GM21723 (cell line): ENCODE measurements at regions not wholly inside any gene's neighbourhood (a gene's known extent, or its start where the extent isn't known, plus 50 kb on each side); places are given as distances from the start of the nearest gene placed in this dataset.
A peak's percentile ranks its signal among the peaks of the same experiment; 100 is the strongest.
"Not testable (repeated sequence)": the region's sequence is repeated elsewhere in the genome, so short reads cannot be mapped to it uniquely, and the experiment has no call there.

Source experiments
- ATAC-seq: cut with Tn5 transposase; IDR thresholded peaks from one replicate; pipeline ENCODE4 v1.9.1; 2021; ENCODE audit warnings: mild to moderate bottlenecking, moderate library complexity; ENCODE audit not compliant: unreplicated experiment

GRCh38 chr5:102554082-102554481 lies 55.3 kb upstream of the SLCO6A1 start:
- no peak for ATAC-seq

- no peak for ATAC-seq
Measured at GRCh38 chr5:102554728-102555127, 55.9 kb upstream of the SLCO6A1 start.

- ATAC-seq, result peak; percentile 55
Measured at GRCh38 chr5:102561894-102562760, 63.3 kb upstream of the SLCO6A1 start.

GRCh38 chr5:102570747-102571146 lies 71.9 kb upstream of the SLCO6A1 start:
- no peak for ATAC-seq

- no peak for ATAC-seq
Measured at GRCh38 chr5:102578362-102578761, 79.6 kb upstream of the SLCO6A1 start.

GRCh38 chr5:102579379-102579778 lies 80.6 kb upstream of the SLCO6A1 start:
- ATAC-seq, result no peak

- ATAC-seq, result no peak
Measured at GRCh38 chr5:102581011-102581410, 82.2 kb upstream of the SLCO6A1 start.

GRCh38 chr5:102582696-102583095 lies 83.9 kb upstream of the SLCO6A1 start:
- no peak for ATAC-seq

- no peak for ATAC-seq
Measured at GRCh38 chr5:102583276-102584124, 84.7 kb upstream of the SLCO6A1 start.

- no peak for ATAC-seq
Measured at GRCh38 chr5:102589661-102590060, 90.9 kb upstream of the SLCO6A1 start.

GRCh38 chr5:102590467-102590866 lies 91.7 kb upstream of the SLCO6A1 start:
- no peak for ATAC-seq

- peak; percentile 40 for ATAC-seq
Measured at GRCh38 chr5:102591650-102592049, 92.8 kb upstream of the SLCO6A1 start.

GRCh38 chr5:102592586-102592985 lies 93.8 kb upstream of the SLCO6A1 start:
- ATAC-seq, result not testable (repeated sequence)

- ATAC-seq, result no peak
Measured at GRCh38 chr5:102594192-102594591, 95.4 kb upstream of the SLCO6A1 start.

- no peak for ATAC-seq
Measured at GRCh38 chr5:102595332-102595731, 96.5 kb upstream of the SLCO6A1 start.

GRCh38 chr5:102596113-102596512 lies 97.3 kb upstream of the SLCO6A1 start:
- ATAC-seq, result peak; percentile 90

- no peak for ATAC-seq
Measured at GRCh38 chr5:102596951-102597350, 98.2 kb upstream of the SLCO6A1 start.

GRCh38 chr5:102599289-102599688 lies 100.5 kb upstream of the SLCO6A1 start:
- ATAC-seq, result no peak

GRCh38 chr5:102600964-102601363 lies 102.2 kb upstream of the SLCO6A1 start:
- no peak for ATAC-seq

- ATAC-seq, result no peak
Measured at GRCh38 chr5:102603670-102604069, 104.9 kb upstream of the SLCO6A1 start.

GRCh38 chr5:102608414-102608813 lies 109.6 kb upstream of the SLCO6A1 start:
- ATAC-seq, result no peak

- ATAC-seq, result no peak
Measured at GRCh38 chr5:102611312-102611711, 112.5 kb upstream of the SLCO6A1 start.
